MCF 10A (cell line): ENCODE measurements at regions not wholly inside any gene's neighbourhood (a gene's known extent, or its start where the extent isn't known, plus 50 kb on each side); places are given as distances from the start of the nearest gene placed in this dataset.
"Not testable (repeated sequence)": the region's sequence is repeated elsewhere in the genome, so short reads cannot be mapped to it uniquely, and the experiment has no call there.

Experiments used
- BruUV-seq: library from RNA; stranded (reverse); fragments of 400-500 nt; replicated peaks from 2 replicates; lab custom pipeline; 2021; lab: Mats Ljungman, UMichigan
- CTCF ChIA-PET: fragments of 300-600 bp; sonication (Branson Sonifier 250); formaldehyde crosslinking; extraction: SDS; loops from one replicate; lab custom pipeline; 2021; ENCODE audit warnings: antibody characterized with exemption, inconsistent platforms; lab: Yijun Ruan, JAX
- POLR2A ChIA-PET: fragments of 300-600, 350-650 bp; sonication (Branson Sonifier 250); formaldehyde crosslinking; extraction: SDS; loops from one replicate; lab custom pipeline; 2020; ENCODE audit warnings: antibody characterized with exemption, inconsistent platforms; lab: Yijun Ruan, JAX
- DNase-seq: peaks from one replicate; pipeline ENCODE4 v3.0.0-alpha.2; 2018; ENCODE audit not compliant: unreplicated experiment
- H3K27ac Mint-ChIP-seq: one replicate; pipeline ENCODE4 v1.8.0; 2022; ENCODE audit warnings: mild to moderate bottlenecking, low read depth, mixed read lengths; ENCODE audit not compliant: unreplicated experiment
- H3K27me3 Mint-ChIP-seq: one replicate; pipeline ENCODE4 v1.8.0; 2022; ENCODE audit warnings: mixed read lengths; ENCODE audit not compliant: insufficient read depth, unreplicated experiment
- H3K36me3 Mint-ChIP-seq: one replicate; pipeline ENCODE4 v1.8.0; 2022; ENCODE audit warnings: mild to moderate bottlenecking, moderate library complexity, mixed read lengths; ENCODE audit not compliant: insufficient read depth, unreplicated experiment
- H3K4me1 Mint-ChIP-seq: one replicate; pipeline ENCODE4 v1.8.0; 2022; ENCODE audit warnings: mixed read lengths; ENCODE audit not compliant: insufficient read depth, unreplicated experiment
- H3K4me3 Mint-ChIP-seq: one replicate; pipeline ENCODE4 v1.8.0; 2022; ENCODE audit warnings: mild to moderate bottlenecking, moderate library complexity, mixed read lengths; ENCODE audit not compliant: unreplicated experiment
- H3K9me3 Mint-ChIP-seq: one replicate; pipeline ENCODE4 v1.8.0; 2022; ENCODE audit warnings: mixed read lengths; ENCODE audit not compliant: unreplicated experiment
- CTCF ChIP-seq: fragments of 200-600 bp; IDR thresholded peaks from one replicate; pipeline ENCODE4 v1.8.0; 2022; ENCODE audit warnings: antibody characterized with exemption, mild to moderate bottlenecking; ENCODE audit not compliant: unreplicated experiment
- intact Hi-C: fragments of 100-400 bp; cut with micrococcal nuclease; formaldehyde crosslinking; loops from 2 replicates; pipeline ENCODE4 v1.14.1; 2022

DNA sequence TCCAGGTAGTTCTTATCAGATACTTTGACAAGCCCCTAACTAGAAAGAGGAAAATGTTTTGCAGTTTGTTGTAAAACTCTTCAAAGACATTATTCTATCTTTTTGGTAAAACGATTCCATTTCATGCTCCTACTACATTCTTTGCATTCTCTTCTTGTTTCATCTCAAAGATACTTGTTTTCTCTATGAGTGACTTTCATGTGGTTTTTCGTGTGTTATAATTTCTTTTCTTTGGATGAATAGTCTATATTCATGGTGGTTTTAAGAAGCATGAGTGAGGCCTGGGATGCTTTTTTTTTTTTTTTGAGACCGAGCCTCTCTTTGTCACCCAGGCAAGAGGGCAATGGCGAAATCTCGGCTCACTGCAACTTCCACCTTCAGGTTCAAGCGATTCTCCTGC lies 292.5 kb upstream of the LYZL1 start:
- peaks cover 15% of the 10 kb centered on the region for H3K4me1 Mint-ChIP-seq
- no peak overlapping the region for H3K4me3 Mint-ChIP-seq
- TF ChIP-seq CTCF, result no peak
- intact Hi-C loops, result no loop called here
- H3K36me3 Mint-ChIP-seq, result no peaks in the 10 kb centered on the region
- H3K27ac Mint-ChIP-seq, result no peak overlapping the region
- CTCF ChIA-PET, result no interaction called here
- BruUV-seq, result no TSS peak
- H3K9me3 Mint-ChIP-seq, result no peaks in the 10 kb centered on the region
- DNase-seq, result no peak
- POLR2A ChIA-PET, result no interaction called here
- no peaks in the 10 kb centered on the region for H3K27me3 Mint-ChIP-seq

- no peak for TF ChIP-seq CTCF
- H3K4me3 Mint-ChIP-seq, result no peak overlapping the region
- no TSS peak for BruUV-seq
- intact Hi-C loops, result no loop called here
- no peak for DNase-seq
- CTCF ChIA-PET, result no interaction called here
- H3K9me3 Mint-ChIP-seq, result no peaks in the 10 kb centered on the region
- POLR2A ChIA-PET, result no interaction called here
- H3K4me1 Mint-ChIP-seq, result peaks cover 8% of the 10 kb centered on the region
- no peak overlapping the region for H3K27ac Mint-ChIP-seq
- no peaks in the 10 kb centered on the region for H3K27me3 Mint-ChIP-seq
- no peaks in the 10 kb centered on the region for H3K36me3 Mint-ChIP-seq
Observed at GRCh38 chr10:28996947-28997551, 291.8 kb upstream of the LYZL1 start.

- H3K27ac Mint-ChIP-seq, result no peak overlapping the region
- no peak for DNase-seq
- POLR2A ChIA-PET, result interaction anchor here (0.6 kb wide), 1 partner anchor 242 kb away, joined by 3 read pairs; no protein-coding TSS in a partner anchor
- H3K4me1 Mint-ChIP-seq, result peaks cover under 1% of the 10 kb centered on the region
- H3K9me3 Mint-ChIP-seq, result no peaks in the 10 kb centered on the region
- intact Hi-C loops, result no loop called here
- CTCF ChIA-PET, result interaction anchor here (0.5 kb wide), 1 partner anchor 10 kb away, joined by 3 read pairs; no protein-coding TSS in a partner anchor
- no peak for TF ChIP-seq CTCF
- no peak overlapping the region for H3K4me3 Mint-ChIP-seq
- BruUV-seq, result no TSS peak
- no peaks in the 10 kb centered on the region for H3K36me3 Mint-ChIP-seq
- no peaks in the 10 kb centered on the region for H3K27me3 Mint-ChIP-seq
Observed at GRCh38 chr10:28997734-28998133, 291.1 kb upstream of the LYZL1 start.

GRCh38 chr10:29001801-29002200 lies 287.1 kb upstream of the LYZL1 start:
- no peak for TF ChIP-seq CTCF
- Mint-ChIP-seq H3K27me3 (no peaks in the 10 kb centered on the region), H3K4me1 (no peaks in the 10 kb centered on the region)

GRCh38 chr10:29003014-29003413 lies 285.9 kb upstream of the LYZL1 start:
- H3K9me3 Mint-ChIP-seq, DNase-seq, POLR2A ChIA-PET, H3K4me1 Mint-ChIP-seq, H3K4me3 Mint-ChIP-seq, CTCF ChIA-PET, BruUV-seq, intact Hi-C loops, H3K36me3 Mint-ChIP-seq, H3K27ac Mint-ChIP-seq, H3K27me3 Mint-ChIP-seq: not testable (repeated sequence)

More at GRCh38 chr10:29001801-29002200, 287.1 kb upstream of the LYZL1 start:
- POLR2A ChIA-PET, result no interaction called here
- no peak overlapping the region for H3K27ac Mint-ChIP-seq
- DNase-seq, result no peak
- H3K9me3 Mint-ChIP-seq, result no peaks in the 10 kb centered on the region
- no peaks in the 10 kb centered on the region for H3K36me3 Mint-ChIP-seq
- CTCF ChIA-PET, result no interaction called here
- no peak overlapping the region for H3K4me3 Mint-ChIP-seq
- no TSS peak for BruUV-seq
- intact Hi-C loops, result no loop called here
